Nephron progenitor cell (in vitro differentiated cells): ENCODE measurements at regions not wholly inside any gene's neighbourhood (a gene's known extent, or its start where the extent isn't known, plus 50 kb on each side); places are given as distances from the start of the nearest gene placed in this dataset.

Source experiments
- DNase-seq: peaks from one replicate; pipeline ENCODE4 v3.0.0; 2021
- H3K27ac Mint-ChIP-seq: 2 replicates; pipeline ENCODE4 v1.8.0; 2021; ENCODE audit warnings: mild to moderate bottlenecking, moderate library complexity, mixed read lengths
- H3K27me3 Mint-ChIP-seq: 2 replicates; pipeline ENCODE4 v1.8.0; 2021; ENCODE audit warnings: mild to moderate bottlenecking, low read depth, mixed read lengths; ENCODE audit not compliant: poor library complexity
- H3K36me3 Mint-ChIP-seq: 2 replicates; pipeline ENCODE4 v1.8.0; 2021; ENCODE audit warnings: low read depth, mixed read lengths
- H3K4me1 Mint-ChIP-seq: 2 replicates; pipeline ENCODE4 v1.8.0; 2021; ENCODE audit warnings: mixed read lengths
- H3K4me3 Mint-ChIP-seq: 2 replicates; pipeline ENCODE4 v1.8.0; 2021; ENCODE audit warnings: mild to moderate bottlenecking, moderate library complexity, mixed read lengths
- H3K9me3 Mint-ChIP-seq: 2 replicates; pipeline ENCODE4 v1.8.0; 2021; ENCODE audit warnings: mild to moderate bottlenecking, moderate library complexity, mixed read lengths
- CTCF ChIP-seq: fragments of 200-600 bp; sonication (generic); IDR thresholded peaks from 2 replicates; pipeline ENCODE4 v1.5.0; 2021; ENCODE audit warnings: antibody characterized with exemption

DNA sequence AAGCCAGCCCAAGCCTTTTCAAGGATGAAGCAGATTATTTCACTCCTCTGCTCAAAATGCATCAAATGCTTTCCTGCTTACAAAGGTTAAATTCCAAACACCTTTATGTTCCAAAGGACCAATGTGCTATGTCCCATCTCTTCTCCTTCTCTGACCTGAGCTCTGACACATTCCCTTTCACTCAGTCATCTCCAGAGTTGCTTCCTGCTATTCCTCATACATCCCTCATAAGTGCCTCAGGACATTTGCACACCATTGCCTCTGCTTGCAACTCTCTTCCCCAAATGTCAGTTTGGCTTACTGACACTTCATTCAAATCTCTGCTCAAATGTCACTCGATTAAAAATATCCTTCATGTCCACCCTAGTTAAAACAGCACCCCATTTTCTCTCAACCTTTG lies 53.3 kb upstream of the BMAL1 start:
- peaks cover 12% of the 10 kb centered on the region for H3K27me3 Mint-ChIP-seq
- no peak for DNase-seq
- TF ChIP-seq CTCF = no peak
- H3K27ac Mint-ChIP-seq = no peak overlapping the region
- peaks cover 29% of the 10 kb centered on the region for H3K4me1 Mint-ChIP-seq
- no peaks in the 10 kb centered on the region for H3K36me3 Mint-ChIP-seq
- no peak overlapping the region for H3K4me3 Mint-ChIP-seq
- H3K9me3 Mint-ChIP-seq = no peaks in the 10 kb centered on the region

DNA sequence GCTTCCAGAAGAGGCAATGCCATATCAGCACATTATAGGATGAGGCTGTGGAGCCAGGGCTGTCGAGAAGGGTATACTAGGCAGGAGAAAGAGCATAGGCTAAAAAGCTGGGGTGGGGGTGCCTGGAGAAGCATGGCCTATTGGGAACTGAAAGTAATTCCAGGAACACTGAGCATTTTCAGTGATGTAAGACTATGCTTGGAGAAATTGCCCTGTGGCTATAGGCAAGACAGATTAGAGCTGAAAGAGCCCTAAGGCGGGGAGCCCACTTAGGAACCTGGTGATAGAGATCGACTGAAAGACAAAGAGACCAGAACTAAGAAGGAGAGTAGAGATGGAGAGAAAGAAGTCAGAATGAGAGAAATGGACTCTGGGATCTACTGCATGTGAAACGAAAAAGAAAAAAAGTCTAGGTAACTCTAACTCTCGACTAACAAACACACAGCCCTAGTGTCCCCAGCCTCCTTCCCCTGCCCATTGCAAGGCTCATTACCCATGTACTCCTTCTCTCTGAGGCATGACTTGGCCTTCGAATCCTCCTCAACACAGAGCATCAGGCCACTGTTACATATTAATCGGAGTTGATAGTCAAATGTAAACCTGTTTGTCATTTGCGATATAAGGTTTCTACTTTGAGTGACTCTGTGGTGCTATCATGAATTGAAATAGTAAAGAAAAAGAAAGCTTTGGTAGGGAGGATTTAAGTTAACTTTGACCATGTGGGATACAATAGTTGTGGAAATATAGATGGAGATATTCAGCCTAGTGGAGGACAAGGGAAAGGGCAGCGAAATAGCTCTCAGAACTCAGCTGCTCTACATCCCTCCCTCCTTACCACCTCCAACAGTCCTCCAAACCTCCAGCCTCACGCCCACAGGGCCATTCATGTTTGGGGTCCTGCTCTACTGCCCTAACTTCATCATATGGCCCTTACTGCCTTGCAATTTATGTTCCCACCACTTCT lies 52.3 kb upstream of the BMAL1 start:
- H3K36me3 Mint-ChIP-seq = no peaks in the 10 kb centered on the region
- peaks cover 12% of the 10 kb centered on the region for H3K27me3 Mint-ChIP-seq
- H3K4me3 Mint-ChIP-seq = no peak overlapping the region
- no peaks in the 10 kb centered on the region for H3K9me3 Mint-ChIP-seq
- no peak overlapping the region for H3K27ac Mint-ChIP-seq
- peaks cover 32% of the 10 kb centered on the region for H3K4me1 Mint-ChIP-seq
- DNase-seq = no peak
- no peak for TF ChIP-seq CTCF

- H3K27me3 Mint-ChIP-seq = peaks cover 13% of the 10 kb centered on the region
- no peak for DNase-seq
- H3K4me1 Mint-ChIP-seq = peaks cover 18% of the 10 kb centered on the region
- no peak for TF ChIP-seq CTCF
- no peak overlapping the region for H3K4me3 Mint-ChIP-seq
- no peaks in the 10 kb centered on the region for H3K36me3 Mint-ChIP-seq
- H3K27ac Mint-ChIP-seq = no peak overlapping the region
- no peaks in the 10 kb centered on the region for H3K9me3 Mint-ChIP-seq
Observed at GRCh38 chr11:13227676-13228255, 49.8 kb upstream of the BMAL1 start.
